H1 (cell line): ENCODE measurements at regions not wholly inside any gene's neighbourhood (a gene's known extent, or its start where the extent isn't known, plus 50 kb on each side); places are given as distances from the start of the nearest gene placed in this dataset.

ENCODE experiments used
- CTCF ChIA-PET: fragments of 300-600 bp; sonication (Branson Sonifier 250); formaldehyde crosslinking; loops from one replicate; lab custom pipeline; 2021; ENCODE audit not compliant: partially characterized antibody; lab: Charles Lee
- POLR2A ChIA-PET: fragments of 300-600 bp; sonication (Branson Sonifier 250); formaldehyde crosslinking; loops from one replicate; lab custom pipeline; 2021; ENCODE audit warnings: inconsistent platforms; ENCODE audit not compliant: partially characterized antibody; lab: Charles Lee
- DNase-seq, 2 experiments: peaks; one replicate each; pipeline versions ENCODE4 v3.0.0 to v3.0.0-alpha.2; 2010 to 2022; ENCODE audit warnings: low spot score in 2 of 2, low read depth in 1 of 2, mixed read lengths in 1 of 2
- FAIRE-seq: peaks from 2 replicates; lab custom pipeline; 2011; peaks lifted over from hg19 to GRCh38; lab: Jason Lieb, UNC
- H2AFZ ChIP-seq: 2 replicates; pipeline ENCODE4 v1.8.1; 2012; ENCODE audit warnings: low read length, inconsistent platforms
- H2AK5ac ChIP-seq: 2 replicates; pipeline ENCODE4 v1.6.1; 2013; ENCODE audit warnings: low read depth, low read length
- H2BK120ac ChIP-seq: replicated peaks from 2 replicates; pipeline ENCODE3; 2013; ENCODE audit warnings: low read depth, low read length, inconsistent platforms
- H2BK12ac ChIP-seq: 2 replicates; pipeline ENCODE4 v1.6.1; 2013; ENCODE audit warnings: low read depth, low read length
- H2BK15ac ChIP-seq: 2 replicates; pipeline ENCODE4 v1.6.1; 2013; ENCODE audit warnings: low read length
- H2BK20ac ChIP-seq: 2 replicates; pipeline ENCODE4 v1.6.1; 2013; ENCODE audit warnings: low read length
- H2BK5ac ChIP-seq: 2 replicates; pipeline ENCODE4 v1.6.1; 2013; ENCODE audit warnings: low read depth, low read length
- H3K14ac ChIP-seq: 2 replicates; pipeline ENCODE4 v1.6.1; 2013; ENCODE audit warnings: inconsistent platforms; ENCODE audit not compliant: insufficient read length
- H3K18ac ChIP-seq: 2 replicates; pipeline ENCODE4 v1.6.1; 2013; ENCODE audit warnings: low read length; ENCODE audit errors: extremely low read depth
- H3K23ac ChIP-seq: 2 replicates; pipeline ENCODE4 v1.6.1; 2013; ENCODE audit warnings: inconsistent platforms; ENCODE audit not compliant: insufficient read length
- H3K23me2 ChIP-seq: 2 replicates; pipeline ENCODE4 v1.6.1; 2013; ENCODE audit warnings: low read depth, low read length
- H3K27ac ChIP-seq: 2 replicates; pipeline ENCODE4 v1.6.1; 2011; ENCODE audit warnings: low read depth, low read length, inconsistent platforms
- H3K27me3 ChIP-seq, 4 experiments: replicated peaks in 1 of 4; 1 replicate in 1 of 4; 2 replicates in 3 of 4; pipeline versions ENCODE4 v1.6.1 to v1.8.1; 2011 to 2013; ENCODE audit warnings: low read length in 3 of 4, mild to moderate bottlenecking in 3 of 4, inconsistent platforms in 2 of 4, mixed read lengths in 2 of 4, moderate library complexity in 1 of 4; ENCODE audit not compliant: control insufficient read depth in 3 of 4, insufficient read depth in 3 of 4; ENCODE audit errors: extremely low read depth in 1 of 4
- H3K36me3 ChIP-seq, 4 experiments: 2 replicates each; pipeline versions ENCODE4 v1.6.1 to v1.8.1; 2011 to 2013; ENCODE audit warnings: mild to moderate bottlenecking in 4 of 4, low read length in 3 of 4, moderate library complexity in 2 of 4, control low read depth in 1 of 4, inconsistent platforms in 1 of 4; ENCODE audit not compliant: insufficient read depth in 4 of 4, control insufficient read depth in 2 of 4
- H3K4ac ChIP-seq: replicated peaks from 2 replicates; pipeline ENCODE3; 2013; ENCODE audit warnings: low read length, low read depth, mixed read lengths, inconsistent platforms; ENCODE audit not compliant: insufficient read length
- H3K4me1 ChIP-seq, 4 experiments: replicated peaks in 1 of 4; 1 replicate in 1 of 4; 2 replicates in 3 of 4; pipeline versions ENCODE4 v1.6.1 to v1.8.1; 2011 to 2013; ENCODE audit warnings: low read length in 3 of 4, inconsistent platforms in 2 of 4, mixed read lengths in 1 of 4; ENCODE audit not compliant: insufficient read depth in 4 of 4, control insufficient read depth in 3 of 4
- H3K4me2 ChIP-seq, 2 experiments: 2 replicates each; pipeline versions ENCODE4 v1.6.1 to v1.8.1; 2011 to 2013; ENCODE audit warnings: low read depth in 2 of 2, low read length in 2 of 2, control low read depth in 1 of 2, inconsistent platforms in 1 of 2, mild to moderate bottlenecking in 1 of 2; ENCODE audit not compliant: insufficient read depth in 1 of 2
- H3K4me3 ChIP-seq, 4 experiments: fragments of 200-600, 300-600 bp in 1 of 4; sonication (generic), shearing (Covaris generic), sonication (Bioruptor Twin) in 1 of 4; 2 replicates each; pipeline versions ENCODE4 v1.5.1 to v1.8.1; 2011 to 2016; ENCODE audit warnings: low read length in 4 of 4, low read depth in 3 of 4, control low read depth in 2 of 4, inconsistent platforms in 2 of 4, mild to moderate bottlenecking in 2 of 4, mixed read lengths in 1 of 4, moderate library complexity in 1 of 4; ENCODE audit not compliant: insufficient read depth in 2 of 4; ENCODE audit errors: extremely low read depth in 1 of 4
- H3K56ac ChIP-seq: replicated peaks from 2 replicates; pipeline ENCODE3; 2013; ENCODE audit warnings: low read depth, mild to moderate bottlenecking, mixed read lengths, low read length, inconsistent platforms; ENCODE audit not compliant: insufficient read length
- H3K79me1 ChIP-seq: 2 replicates; pipeline ENCODE4 v1.6.1; 2013; ENCODE audit warnings: low read depth, low read length, control low read depth
- H3K79me2 ChIP-seq, 2 experiments: 2 replicates each; pipeline versions ENCODE4 v1.6.1 to v1.8.1; 2012 to 2013; ENCODE audit warnings: low read length in 2 of 2, mild to moderate bottlenecking in 2 of 2, inconsistent platforms in 1 of 2; ENCODE audit not compliant: insufficient read depth in 2 of 2, control insufficient read depth in 1 of 2
- H3K9ac ChIP-seq, 4 experiments: replicated peaks in 1 of 4; 1 replicate in 1 of 4; 2 replicates in 3 of 4; pipeline versions ENCODE4 v1.6.1 to v1.8.1; 2011 to 2013; ENCODE audit warnings: low read depth in 3 of 4, low read length in 3 of 4, control low read depth in 2 of 4, mild to moderate bottlenecking in 2 of 4, moderate library complexity in 2 of 4, inconsistent platforms in 1 of 4; ENCODE audit errors: extremely low read depth in 1 of 4
- H3K9me3 ChIP-seq, 2 experiments: 2 replicates each; pipeline versions ENCODE4 v1.6.1 to v1.8.1; 2012 to 2013; ENCODE audit warnings: mild to moderate bottlenecking in 2 of 2, moderate library complexity in 2 of 2, control low read depth in 1 of 2, inconsistent platforms in 1 of 2, low read depth in 1 of 2, low read length in 1 of 2, mixed read lengths in 1 of 2; ENCODE audit not compliant: insufficient read depth in 2 of 2
- H4K20me1 ChIP-seq, 2 experiments: replicated peaks in 1 of 2; 2 replicates each; pipeline versions ENCODE3 to v1.8.1; 2011 to 2013; ENCODE audit warnings: inconsistent platforms in 2 of 2, low read length in 2 of 2, mild to moderate bottlenecking in 1 of 2; ENCODE audit not compliant: insufficient read depth in 2 of 2, control insufficient read depth in 1 of 2
- H4K5ac ChIP-seq: 2 replicates; pipeline ENCODE4 v1.6.1; 2013; ENCODE audit warnings: low read length, low read depth, mixed read lengths, inconsistent platforms; ENCODE audit not compliant: insufficient read length
- H4K8ac ChIP-seq: 2 replicates; pipeline ENCODE4 v1.8.0; 2013; ENCODE audit warnings: mild to moderate bottlenecking, moderate library complexity, low read length, inconsistent platforms; ENCODE audit not compliant: insufficient read depth; ENCODE audit errors: extremely low read depth
- H4K91ac ChIP-seq: replicated peaks from 2 replicates; pipeline ENCODE3; 2013; ENCODE audit warnings: low read length, mixed read lengths, inconsistent platforms; ENCODE audit not compliant: insufficient read length
- CHD1 ChIP-seq: IDR thresholded peaks from 2 replicates; pipeline ENCODE4 v1.6.1; 2012; ENCODE audit warnings: low read depth, low read length, improper control_type of control experiment
- CTBP2 ChIP-seq: IDR thresholded peaks from 2 replicates; pipeline ENCODE4 v1.7.0; 2011; ENCODE audit warnings: borderline replicate concordance, mild to moderate bottlenecking, moderate library complexity, mixed read lengths, low read length; ENCODE audit not compliant: insufficient read depth, insufficient read length
- EZH2 ChIP-seq: fragments of 200-600 bp; sonication (generic); IDR thresholded peaks from 2 replicates; pipeline ENCODE4 v1.7.1; 2012; ENCODE audit warnings: low read depth, mild to moderate bottlenecking, moderate library complexity, low read length, inconsistent platforms; ENCODE audit not compliant: severe bottlenecking
- GABPA ChIP-seq: IDR thresholded peaks from 2 replicates; pipeline ENCODE4 v1.6.1; 2011; ENCODE audit warnings: mild to moderate bottlenecking, low read length, moderate library complexity, borderline replicate concordance; ENCODE audit not compliant: insufficient read depth
- RFX5 ChIP-seq: IDR thresholded peaks from 2 replicates; pipeline ENCODE4 v1.6.1; 2011; ENCODE audit warnings: low read depth, low read length, improper control_type of control experiment, borderline replicate concordance
- RNF2 ChIP-seq: fragments of 200-900, 300-1000 bp; sonication (generic); IDR thresholded peaks from 2 replicates; pipeline ENCODE4 v1.7.1; 2016; ENCODE audit warnings: borderline replicate concordance, low read depth, mild to moderate bottlenecking, antibody characterized with exemption, low read length; ENCODE audit not compliant: poor library complexity, severe bottlenecking; ENCODE audit errors: missing control alignments
- SAP30 ChIP-seq: fragments of 300-600 bp; sonication (generic); IDR thresholded peaks from 2 replicates; pipeline ENCODE4 v1.7.1; 2012; ENCODE audit warnings: low read length, moderate library complexity, mild to moderate bottlenecking, inconsistent platforms; ENCODE audit not compliant: insufficient read depth, insufficient replicate concordance
- SIX5 ChIP-seq: IDR thresholded peaks from 2 replicates; pipeline ENCODE4 v1.6.1; 2011; ENCODE audit warnings: mild to moderate bottlenecking, low read depth, low read length
- SP1 ChIP-seq: IDR thresholded peaks from 2 replicates; pipeline ENCODE4 v1.6.1; 2011; ENCODE audit warnings: low read depth, low read length
- SP2 ChIP-seq: IDR thresholded peaks from 2 replicates; pipeline ENCODE4 v1.6.1; 2012; ENCODE audit warnings: mild to moderate bottlenecking, low read length, inconsistent platforms
- TEAD4 ChIP-seq: IDR thresholded peaks from 2 replicates; pipeline ENCODE4 v1.6.1; 2012; ENCODE audit warnings: low read depth, low read length, inconsistent platforms, mixed read lengths
- WGBS, 2 experiments: shearing (Covaris generic) in 1 of 2; methylation state at CpG; one replicate each; pipeline versions ENCODE4 v1.1.6 to v1.1.7; 2013 to 2015; ENCODE audit warnings: low lambda C conversion rate in 2 of 2, mixed read lengths in 2 of 2, inconsistent platforms in 1 of 2, low coverage in 1 of 2, missing lambda C conversion rate in 1 of 2; ENCODE audit not compliant: insufficient replicate concordance in 2 of 2, insufficient coverage in 1 of 2, insufficient read length in 1 of 2; ENCODE audit errors: extremely low coverage in 1 of 2, missing lambda C conversion rate in 1 of 2; 5-methylcytosine and 5-hydroxymethylcytosine counted together

GRCh38 chr10:71094712-71095390, 117.5 kb upstream of the UNC5B start:
- H3K56ac ChIP-seq: no peak overlapping the region
- H2BK12ac ChIP-seq: no peak overlapping the region
- DNase-seq (no peak), FAIRE-seq (no peak)
- H2AFZ ChIP-seq: no peak overlapping the region
- no peak overlapping the region for H2BK5ac ChIP-seq
- no peaks in the 10 kb centered on the region for H3K9me3 ChIP-seq
- H3K36me3 ChIP-seq: no peaks in the 10 kb centered on the region
- H3K4me3 ChIP-seq: no peak overlapping the region
- H4K91ac ChIP-seq: no peak overlapping the region
- H2BK20ac ChIP-seq: no peak overlapping the region
- no peaks in the 10 kb centered on the region for H4K20me1 ChIP-seq
- H3K23ac ChIP-seq: no peak overlapping the region
- no peak overlapping the region for H3K27ac ChIP-seq
- no peaks in the 10 kb centered on the region; the same call in 1 of the 2 replicates for H3K79me1 ChIP-seq
- ChIA-PET POLR2A (no interaction called here), CTCF (interaction anchor here (1.0 to 1.4 kb wide), 4 partner anchors 31 to 191 kb away, joined by 3 to 4 read pairs (median 3); no protein-coding TSS in a partner anchor)
- no peak overlapping the region for H3K18ac ChIP-seq
- H3K27me3 ChIP-seq: peaks cover 0 to 4% (median 0%) of the 10 kb centered on the region in 4 experiments; a peak in 1 of 7 replicates
- no peak overlapping the region for H4K5ac ChIP-seq
- no peak overlapping the region for H2BK15ac ChIP-seq
- no peak overlapping the region for H2BK120ac ChIP-seq
- no peak overlapping the region for H3K4me2 ChIP-seq
- H4K8ac ChIP-seq: no peak overlapping the region
- 0 out of 7 replicates have a peak, but pooled peaks cover 0 to 2% (median 0%) of the 10 kb centered on the region in 4 experiments for H3K4me1 ChIP-seq
- no peak overlapping the region for H2AK5ac ChIP-seq
- 80% methylated on average over 4 of the region's 4 CpGs; no CpG with 5 or more reads in 1 of the 2 experiments for WGBS, 2 experiments
- no peak overlapping the region for H3K4ac ChIP-seq
- no peaks in the 10 kb centered on the region for H3K79me2 ChIP-seq
- no peak overlapping the region for H3K14ac ChIP-seq
- no peak overlapping the region for H3K9ac ChIP-seq
- peaks cover 1% of the 10 kb centered on the region; the same call in 1 of the 2 replicates for H3K23me2 ChIP-seq
- TF ChIP-seq SP2 (no peak), RNF2 (no peak), CTBP2 (no peak), CHD1 (no peak), TEAD4 (no peak), SP1 (no peak), GABPA (no peak), RFX5 (no peak), SIX5 (no peak), EZH2 (no peak), SAP30 (no peak)
